Middle frontal gyrus (tissue), 1 donor: ENCODE measurements at regions not wholly inside any gene's neighbourhood (a gene's known extent, or its start where the extent isn't known, plus 50 kb on each side); places are given as distances from the start of the nearest gene placed in this dataset.
"Not testable (repeated sequence)": the region's sequence is repeated elsewhere in the genome, so short reads cannot be mapped to it uniquely, and the experiment has no call there.

Source experiments
- DNase-seq: peaks from one replicate; pipeline ENCODE4 v3.0.0-alpha.2; 2015; ENCODE audit warnings: low spot score; ENCODE audit errors: extremely low spot score

GRCh38 chr3:59367150-59367549 lies 317.3 kb upstream of the CFAP20DC start:
- no peak for DNase-seq

DNA sequence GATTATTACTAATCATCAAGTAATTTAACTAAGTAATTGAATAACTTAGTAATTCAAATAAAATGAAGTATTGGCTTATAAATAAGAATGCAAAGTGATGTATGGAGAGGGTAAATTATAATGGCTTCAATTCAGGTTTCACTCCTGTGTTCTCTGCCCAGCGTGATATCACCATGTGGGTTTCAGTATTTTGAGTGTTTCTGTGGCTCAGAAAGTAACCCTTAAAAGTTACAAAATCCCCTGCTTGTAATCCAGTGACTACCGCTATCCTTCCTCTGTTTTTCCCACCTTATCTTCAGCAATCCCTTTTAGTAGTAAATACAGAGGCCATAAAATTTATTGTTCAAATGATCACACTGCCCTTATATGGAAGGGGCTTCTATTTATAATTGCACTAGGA lies 316.4 kb upstream of the CFAP20DC start:
- DNase-seq: no peak

GRCh38 chr3:59364496-59364895 lies 314.7 kb upstream of the CFAP20DC start:
- DNase-seq: no peak

- not testable (repeated sequence) for DNase-seq
Observed at GRCh38 chr3:59360312-59360711, 310.5 kb upstream of the CFAP20DC start.

- no peak for DNase-seq
Observed at GRCh38 chr3:59341459-59341858, 291.6 kb upstream of the CFAP20DC start.

- DNase-seq: no peak
Observed at GRCh38 chr3:59339818-59340217, 290.0 kb upstream of the CFAP20DC start.

- DNase-seq: no peak
Observed at GRCh38 chr3:59338934-59339333, 289.1 kb upstream of the CFAP20DC start.

DNA sequence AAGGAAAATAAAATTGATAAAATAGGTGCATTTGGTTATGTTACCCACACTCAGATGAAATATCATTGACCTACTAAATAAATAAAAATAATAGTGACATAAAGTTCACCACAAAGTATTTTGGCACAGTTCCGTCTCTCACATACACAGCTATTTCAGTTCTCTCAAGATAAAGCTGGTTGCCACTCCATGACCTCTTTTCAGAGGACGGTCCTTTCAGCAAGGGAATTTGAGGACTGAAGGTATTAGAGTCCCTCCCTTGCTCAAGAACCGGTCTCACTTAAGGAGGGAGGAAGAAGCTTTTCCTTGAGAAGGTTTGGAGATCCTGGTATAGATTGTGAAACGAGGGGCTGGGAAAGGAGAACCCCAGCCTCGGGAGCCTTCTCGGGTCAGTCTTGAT lies 285.5 kb upstream of the CFAP20DC start:
- no peak for DNase-seq

- DNase-seq: no peak
Observed at GRCh38 chr3:59334585-59334984, 284.8 kb upstream of the CFAP20DC start.

- DNase-seq: no peak
Observed at GRCh38 chr3:59327376-59327808, 277.6 kb upstream of the CFAP20DC start.

DNA sequence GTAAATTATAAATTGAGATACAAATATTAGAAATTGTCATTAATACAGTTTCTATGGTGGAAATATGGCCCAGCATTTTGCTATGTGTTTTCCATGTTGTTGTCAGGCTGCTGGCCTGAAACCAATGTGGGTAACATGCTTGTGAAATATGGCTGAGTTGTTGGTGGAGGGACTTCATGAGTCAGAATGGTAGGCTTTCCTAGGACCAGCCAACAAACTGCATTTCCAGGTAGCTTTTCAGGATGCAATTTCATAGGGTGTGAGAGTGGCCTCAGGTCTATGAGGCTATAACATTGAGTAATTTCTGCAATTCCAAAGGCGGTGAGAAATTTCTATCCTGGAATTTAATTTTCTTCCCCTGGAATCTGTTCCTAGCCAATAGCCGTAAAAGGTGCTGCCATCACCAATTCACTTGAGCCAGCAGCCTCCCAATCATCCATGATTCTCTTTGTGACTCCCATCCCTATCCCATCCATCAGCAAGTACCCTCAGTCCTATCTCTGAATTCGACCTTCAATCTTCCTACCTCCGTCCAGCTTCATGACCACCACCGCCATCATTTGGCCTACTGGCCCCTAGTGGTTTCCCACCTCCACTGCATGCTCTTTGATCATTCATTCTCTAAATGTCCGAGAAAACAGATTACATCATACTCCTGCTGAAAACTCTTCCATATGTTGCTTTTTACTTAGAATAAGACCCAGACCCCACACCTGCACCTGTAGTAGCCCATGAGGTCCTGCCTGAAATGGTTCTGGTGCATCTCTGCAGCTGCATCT lies 276.6 kb upstream of the CFAP20DC start:
- no peak for DNase-seq

- DNase-seq: no peak
Observed at GRCh38 chr3:59321881-59322540, 272.2 kb upstream of the CFAP20DC start.

GRCh38 chr3:59320080-59320479 lies 270.3 kb upstream of the CFAP20DC start:
- DNase-seq: no peak

DNA sequence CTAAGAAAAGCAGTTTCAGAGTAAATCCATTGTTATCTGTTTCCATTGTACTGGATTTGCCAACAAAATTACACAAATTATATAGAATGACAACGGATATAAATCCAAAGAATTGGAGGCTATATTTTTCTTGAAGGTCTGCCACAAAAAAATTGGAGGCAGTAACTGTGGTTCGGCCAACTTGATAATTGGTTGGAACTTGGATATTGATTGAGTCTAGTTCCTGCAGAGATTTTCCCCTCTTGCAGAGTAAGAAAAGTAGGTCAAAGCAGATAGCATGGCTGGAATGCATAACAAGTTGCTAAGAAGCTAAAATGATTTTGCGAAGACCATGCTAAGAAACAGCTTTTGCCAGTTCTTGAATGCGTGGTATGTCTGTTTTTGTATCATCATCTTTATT lies 269.6 kb upstream of the CFAP20DC start:
- no peak for DNase-seq

DNA sequence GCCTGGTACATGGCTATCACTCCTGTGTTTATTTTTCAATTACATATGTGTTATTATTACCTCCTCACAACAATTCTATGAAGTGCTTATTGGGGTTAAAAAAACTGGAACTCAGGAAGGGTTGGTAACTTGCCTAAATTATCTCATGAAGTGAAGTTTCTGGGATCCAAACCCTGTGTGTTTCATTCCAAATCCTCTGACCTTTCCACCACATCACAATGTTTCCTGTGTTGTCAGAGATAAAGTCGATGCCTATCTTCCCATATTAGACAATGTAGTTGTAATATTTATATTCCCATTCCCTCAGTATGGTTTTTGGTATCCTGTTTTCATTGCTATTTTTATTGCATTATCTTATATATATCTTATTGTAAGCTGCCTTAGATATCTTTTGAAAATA lies 269.1 kb upstream of the CFAP20DC start:
- no peak for DNase-seq

DNA sequence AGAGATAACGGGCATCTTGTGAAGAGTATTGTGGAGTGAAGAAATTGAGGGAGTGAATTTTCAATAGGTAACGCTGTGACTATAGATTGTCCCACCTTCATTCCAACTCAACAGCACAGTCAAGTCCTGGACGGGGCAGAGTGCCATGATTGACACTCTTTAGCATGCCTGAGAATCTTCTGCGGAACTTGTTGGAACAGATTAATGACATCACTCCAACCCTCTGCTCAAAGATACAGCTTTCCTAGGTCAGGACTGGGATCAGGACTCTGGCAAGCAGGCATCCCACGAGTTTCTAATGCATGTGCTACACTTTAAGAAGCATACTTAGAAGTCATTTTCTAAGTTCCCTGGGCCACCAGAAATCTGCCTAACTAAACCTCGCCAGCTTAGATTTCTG lies 267.6 kb upstream of the CFAP20DC start:
- DNase-seq: no peak

- DNase-seq: no peak
Observed at GRCh38 chr3:59316688-59317275, 267.0 kb upstream of the CFAP20DC start.

- DNase-seq: no peak
Observed at GRCh38 chr3:59313365-59313764, 263.5 kb upstream of the CFAP20DC start.

- DNase-seq: no peak
Observed at GRCh38 chr3:59311231-59311630, 261.4 kb upstream of the CFAP20DC start.

- no peak for DNase-seq
Observed at GRCh38 chr3:59310736-59311135, 260.9 kb upstream of the CFAP20DC start.

GRCh38 chr3:59308684-59309083 lies 258.9 kb upstream of the CFAP20DC start:
- DNase-seq: no peak

- DNase-seq: no peak
Observed at GRCh38 chr3:59308001-59308400, 258.2 kb upstream of the CFAP20DC start.

DNA sequence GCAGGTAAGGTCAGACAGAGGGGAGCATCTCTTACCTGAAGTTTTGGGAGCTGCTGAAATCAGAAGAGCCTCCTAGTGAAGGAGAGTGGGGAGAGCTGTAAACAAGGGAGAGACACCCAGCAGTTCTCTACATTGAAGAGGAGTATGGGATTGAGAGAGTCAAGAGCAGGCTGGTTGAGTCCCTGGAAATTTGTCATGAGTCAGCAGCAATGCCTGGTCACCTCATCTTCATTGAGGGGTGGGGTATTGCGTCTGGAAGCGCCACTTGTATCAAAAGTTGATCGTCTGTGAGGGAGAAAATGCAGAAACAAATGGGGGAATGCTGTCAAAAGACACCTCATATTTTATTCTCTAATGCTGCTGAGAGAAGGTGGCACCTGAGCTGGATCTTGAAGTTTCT lies 256.6 kb upstream of the CFAP20DC start:
- no peak for DNase-seq
